Keratinocyte (primary cell): ENCODE measurements at regions not wholly inside any gene's neighbourhood (a gene's known extent, or its start where the extent isn't known, plus 50 kb on each side); places are given as distances from the start of the nearest gene placed in this dataset.

Experiments
- DNase-seq: peaks from one replicate; pipeline ENCODE4 v3.0.0-alpha.2; 2011; ENCODE audit warnings: low read depth, missing footprints, low spot score
- FAIRE-seq: peaks from 2 replicates; lab custom pipeline; 2011; peaks lifted over from hg19 to GRCh38; lab: Jason Lieb, UNC
- H2AFZ ChIP-seq: 2 replicates; pipeline ENCODE4 v1.6.0; 2012; ENCODE audit warnings: low read length, control low read depth, inconsistent platforms; ENCODE audit not compliant: control insufficient read depth
- H3K27ac ChIP-seq: 2 replicates; pipeline ENCODE4 v1.5.1; 2011; ENCODE audit warnings: low read length; ENCODE audit not compliant: control insufficient read depth, insufficient read depth
- H3K27me3 ChIP-seq: 3 replicates; pipeline ENCODE4 v1.6.0; 2011; ENCODE audit warnings: low read length; ENCODE audit not compliant: control insufficient read depth, insufficient read depth; ENCODE audit errors: extremely low read depth
- H3K36me3 ChIP-seq, 2 experiments: 2 replicates in 1 of 2; 3 replicates in 1 of 2; pipeline ENCODE4 v1.5.1; 2011; ENCODE audit warnings: low read length in 2 of 2, mild to moderate bottlenecking in 1 of 2; ENCODE audit not compliant: control insufficient read depth in 2 of 2, insufficient read depth in 2 of 2; ENCODE audit errors: extremely low read depth in 1 of 2
- H3K4me1 ChIP-seq: 3 replicates; pipeline ENCODE4 v1.5.1; 2011; ENCODE audit warnings: low read length; ENCODE audit not compliant: control insufficient read depth, insufficient read depth; ENCODE audit errors: extremely low read depth
- H3K4me2 ChIP-seq: 3 replicates; pipeline ENCODE4 v1.6.0; 2011; ENCODE audit warnings: low read depth, low read length; ENCODE audit not compliant: control insufficient read depth, insufficient read depth; ENCODE audit errors: extremely low read depth
- H3K4me3 ChIP-seq, 3 experiments: fragments of 200-600 bp in 1 of 3; sonication (generic) in 1 of 3; 2 replicates in 2 of 3; 3 replicates in 1 of 3; pipeline ENCODE4 v1.5.1; 2011 to 2016; ENCODE audit warnings: low read length in 3 of 3, mild to moderate bottlenecking in 3 of 3, control low read depth in 2 of 3, inconsistent platforms in 1 of 3, low read depth in 1 of 3, mixed read lengths in 1 of 3, mixed run types in 1 of 3, moderate library complexity in 1 of 3; ENCODE audit not compliant: control insufficient read depth in 2 of 3, insufficient read depth in 2 of 3; ENCODE audit errors: extremely low read depth in 1 of 3
- H3K79me2 ChIP-seq: 2 replicates; pipeline ENCODE4 v1.6.0; 2012; ENCODE audit warnings: low read length; ENCODE audit not compliant: control insufficient read depth, insufficient read depth
- H3K9ac ChIP-seq: 3 replicates; pipeline ENCODE4 v1.6.0; 2011; ENCODE audit warnings: low read length; ENCODE audit not compliant: control insufficient read depth, insufficient read depth; ENCODE audit errors: extremely low read depth
- H3K9me1 ChIP-seq: 3 replicates; pipeline ENCODE4 v1.6.0; 2011; ENCODE audit warnings: low read length; ENCODE audit not compliant: control insufficient read depth, insufficient read depth; ENCODE audit errors: extremely low read depth
- H3K9me3 ChIP-seq: 2 replicates; pipeline ENCODE4 v1.5.1; 2012; ENCODE audit warnings: low read depth, low read length; ENCODE audit not compliant: control insufficient read depth
- H4K20me1 ChIP-seq: 3 replicates; pipeline ENCODE4 v1.6.0; 2011; ENCODE audit warnings: low read length; ENCODE audit not compliant: control insufficient read depth, insufficient read depth; ENCODE audit errors: extremely low read depth
- CTCF ChIP-seq, 3 experiments: IDR thresholded peaks in 1 of 3; conservative IDR thresholded peaks in 1 of 3; optimal IDR thresholded peaks in 1 of 3; 2 replicates in 2 of 3; 3 replicates in 1 of 3; pipeline versions ENCODE3 to v1.5.1; 2011; ENCODE audit warnings: low read length in 3 of 3, mild to moderate bottlenecking in 3 of 3, moderate library complexity in 2 of 3, control low read depth in 1 of 3, inconsistent platforms in 1 of 3; ENCODE audit not compliant: insufficient read depth in 2 of 3; ENCODE audit errors: extremely low read depth in 1 of 3
- EZH2 ChIP-seq: IDR thresholded peaks from one replicate; pipeline ENCODE4 v1.6.1; 2012; ENCODE audit warnings: inconsistent platforms, mild to moderate bottlenecking, low read length, moderate library complexity
- dilution Hi-C: fragments of 300-500 bp; cut with MboI; formaldehyde crosslinking; loops from one replicate; pipeline ENCODE4 v1.7.0; 2020; ENCODE audit warnings: low sequenced_read_pairs; ENCODE audit not compliant: extremely low pct_ligation_motif_present

DNA sequence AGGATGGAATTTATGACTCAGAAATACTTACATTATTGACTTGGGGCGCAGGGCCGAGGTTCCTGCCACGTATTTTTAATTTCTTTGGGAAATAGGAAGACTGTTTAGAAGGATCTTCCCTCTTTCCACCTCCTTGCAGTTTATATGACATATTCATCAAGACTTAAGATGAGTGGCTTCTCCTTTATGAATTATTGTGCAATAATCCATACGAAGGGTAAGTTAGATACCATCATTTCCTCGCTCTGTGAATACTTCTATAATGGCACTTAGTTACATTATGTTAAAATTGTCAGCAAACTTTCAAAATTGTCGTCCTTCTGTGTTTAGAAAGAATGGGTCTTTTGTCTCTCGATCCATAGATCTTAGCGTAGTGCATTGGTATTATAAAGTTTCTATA is 328.8 kb upstream of the UBE2E3 start:
- no peak overlapping the region for H3K4me3 ChIP-seq
- H3K79me2 ChIP-seq = no peaks in the 10 kb centered on the region
- H3K27me3 ChIP-seq = no peaks in the 10 kb centered on the region
- H4K20me1 ChIP-seq = no peaks in the 10 kb centered on the region
- H3K4me2 ChIP-seq = no peak overlapping the region
- no peaks in the 10 kb centered on the region for H3K9me3 ChIP-seq
- DNase-seq (no peak), FAIRE-seq (no peak)
- no peak overlapping the region for H2AFZ ChIP-seq
- H3K27ac ChIP-seq = no peak overlapping the region
- TF ChIP-seq EZH2 (no peak), CTCF (optimal IDR thresholded peaks at IDR 0.05 in 1 of 3, IDR thresholded peaks at IDR 0.05 in 1 of 3, conservative IDR thresholded peaks at IDR 0.05 in 1 of 3; ENCODE audit: extremely low read depth in 1 of 3, insufficient read depth in 2 of 3, low read length in 3 of 3) (no peak)
- dilution Hi-C loops = no loop called here
- H3K4me1 ChIP-seq = peaks cover 14% of the 10 kb centered on the region
- H3K9me1 ChIP-seq = no peaks in the 10 kb centered on the region
- H3K36me3 ChIP-seq = no peaks in the 10 kb centered on the region
- H3K9ac ChIP-seq = no peak overlapping the region

- Histone ChIP-seq H3K9me3 (no peaks in the 10 kb centered on the region), H2AFZ (no peak overlapping the region), H4K20me1 (no peaks in the 10 kb centered on the region), H3K4me2 (no peak overlapping the region), H3K79me2 (no peaks in the 10 kb centered on the region), H3K36me3 (no peaks in the 10 kb centered on the region), H3K27me3 (no peaks in the 10 kb centered on the region), H3K4me1 (no peaks in the 10 kb centered on the region), H3K9ac (no peak overlapping the region), H3K27ac (no peak overlapping the region), H3K4me3 (no peak overlapping the region), H3K9me1 (no peaks in the 10 kb centered on the region)
- TF ChIP-seq EZH2 (no peak), CTCF (optimal IDR thresholded peaks at IDR 0.05 in 1 of 3, IDR thresholded peaks at IDR 0.05 in 1 of 3, conservative IDR thresholded peaks at IDR 0.05 in 1 of 3; ENCODE audit: extremely low read depth in 1 of 3, insufficient read depth in 2 of 3, low read length in 3 of 3) (no peak)
- dilution Hi-C loops = no loop called here
- FAIRE-seq = no peak
- DNase-seq = no peak
Measured at GRCh38 chr2:180647621-180648020, 332.8 kb upstream of the UBE2E3 start.
